B cell (primary cell): ENCODE measurements at regions not wholly inside any gene's neighbourhood (a gene's known extent, or its start where the extent isn't known, plus 50 kb on each side); places are given as distances from the start of the nearest gene placed in this dataset.

Source experiments
- ATAC-seq: fragments of 200-7000 bp; cut with Tn5 transposase; one replicate; pipeline ENCODE4 v1.10.0; 2021; ENCODE audit warnings: low read depth, mild to moderate bottlenecking, moderate number of reproducible peaks, moderate library complexity
- CTCF ChIA-PET: fragments of 350-600 bp; sonication (Branson Sonifier 250); formaldehyde crosslinking; loops from one replicate; lab custom pipeline; 2021; ENCODE audit warnings: antibody characterized with exemption, inconsistent platforms; lab: Charles Lee
- POLR2A ChIA-PET: fragments of 350-600 bp; sonication (Branson Sonifier 250); formaldehyde crosslinking; loops from one replicate; lab custom pipeline; 2021; ENCODE audit warnings: antibody characterized with exemption; lab: Charles Lee
- DNase-seq: peaks from one replicate; pipeline ENCODE4 v3.0.0; 2013
- H2AFZ ChIP-seq: 2 replicates; pipeline ENCODE4 v1.6.1; 2012; ENCODE audit warnings: mild to moderate bottlenecking, low read depth, low read length; ENCODE audit not compliant: insufficient read depth, poor library complexity, severe bottlenecking
- H3K27ac ChIP-seq, 2 donors: 1 replicate in 1 of 2; 2 replicates in 1 of 2; pipeline ENCODE4 v1.5.1; 2012 to 2013; ENCODE audit warnings: low read length in 2 of 2, mild to moderate bottlenecking in 2 of 2, moderate library complexity in 1 of 2
- H3K27me3 ChIP-seq, 4 experiments: fragments of 200-600 bp in 1 of 4; sonication (generic) in 1 of 4; replicated peaks in 1 of 4; 1 replicate in 2 of 4; 2 replicates in 2 of 4; pipeline versions ENCODE4 v1.6.1 to v1.7.0; 2013 to 2016; ENCODE audit warnings: low read length in 3 of 4, mild to moderate bottlenecking in 2 of 4, mixed read lengths in 1 of 4, moderate library complexity in 1 of 4; ENCODE audit not compliant: insufficient read depth in 4 of 4, control insufficient read depth in 3 of 4; ENCODE audit errors: control extremely low read depth in 1 of 4
- H3K36me3 ChIP-seq, 2 experiments: replicated peaks in 1 of 2; 1 replicate in 1 of 2; 2 replicates in 1 of 2; pipeline versions ENCODE4 v1.6.1 to v1.7.1; 2013; ENCODE audit warnings: low read length in 1 of 2; ENCODE audit not compliant: insufficient read depth in 2 of 2, control insufficient read depth in 1 of 2; ENCODE audit errors: control extremely low read depth in 1 of 2, extremely low read depth in 1 of 2
- H3K4me1 ChIP-seq, 2 donors: fragments of 200-600 bp in 1 of 2; sonication (generic) in 1 of 2; 1 replicate in 1 of 2; 2 replicates in 1 of 2; pipeline versions ENCODE4 v1.5.1 to v1.6.1; 2013 to 2017; ENCODE audit warnings: low read length in 2 of 2; ENCODE audit not compliant: control insufficient read depth in 2 of 2, insufficient read depth in 2 of 2
- H3K4me2 ChIP-seq: replicated peaks from 2 replicates; pipeline ENCODE3; 2012; ENCODE audit warnings: mild to moderate bottlenecking, low read depth, low read length; ENCODE audit not compliant: poor library complexity, severe bottlenecking
- H3K4me3 ChIP-seq, 5 experiments: fragments of 200-600 bp in 1 of 5; sonication (generic) in 1 of 5; 1 replicate in 3 of 5; 2 replicates in 2 of 5; pipeline versions ENCODE4 v1.5.1 to v1.7.0; 2011 to 2016; ENCODE audit warnings: low read length in 4 of 5, mild to moderate bottlenecking in 4 of 5, low read depth in 2 of 5, control low read depth in 1 of 5, moderate library complexity in 1 of 5; ENCODE audit not compliant: insufficient read depth in 1 of 5; ENCODE audit errors: control extremely low read depth in 1 of 5, extremely low read depth in 1 of 5
- H3K79me2 ChIP-seq: fragments of 200-600 bp; sonication (generic); one replicate; pipeline ENCODE4 v1.6.0; 2016; ENCODE audit warnings: low read length; ENCODE audit not compliant: control insufficient read depth, insufficient read depth
- H3K9ac ChIP-seq: fragments of 200-600 bp; sonication (generic); 2 replicates; pipeline ENCODE4 v1.6.1; 2017; ENCODE audit warnings: mild to moderate bottlenecking, low read length, moderate library complexity
- H3K9me3 ChIP-seq, 3 donors: one replicate each; pipeline versions ENCODE4 v1.6.1 to v1.7.1; 2013; ENCODE audit warnings: low read length in 2 of 3; ENCODE audit not compliant: control insufficient read depth in 2 of 3, insufficient read depth in 1 of 3; ENCODE audit errors: control extremely low read depth in 1 of 3
- H4K20me1 ChIP-seq: 2 replicates; pipeline ENCODE4 v1.6.0; 2012; ENCODE audit warnings: mild to moderate bottlenecking, low read length; ENCODE audit not compliant: insufficient read depth, control insufficient read depth, poor library complexity, severe bottlenecking
- H3K27ac Mint-ChIP-seq: one replicate; pipeline ENCODE4 v1.8.0; 2021; ENCODE audit warnings: mixed read lengths
- H3K27me3 Mint-ChIP-seq: one replicate; pipeline ENCODE4 v1.8.0; 2021; ENCODE audit warnings: mixed read lengths
- H3K4me1 Mint-ChIP-seq: one replicate; pipeline ENCODE4 v1.8.0; 2021; ENCODE audit warnings: mixed read lengths
- H3K4me3 Mint-ChIP-seq: one replicate; pipeline ENCODE4 v1.8.0; 2021; ENCODE audit warnings: mixed read lengths
- H3K9me3 Mint-ChIP-seq: one replicate; pipeline ENCODE4 v1.8.0; 2022; ENCODE audit warnings: mixed read lengths; ENCODE audit not compliant: insufficient read depth
- EZH2 ChIP-seq: IDR thresholded peaks from 2 replicates; pipeline ENCODE4 v1.6.1; 2012; ENCODE audit warnings: borderline replicate concordance, low read depth, mild to moderate bottlenecking, moderate library complexity, low read length; ENCODE audit not compliant: insufficient read depth, poor library complexity, severe bottlenecking
- WGBS: methylation state at CpG from one replicate; pipeline ENCODE4 v1.1.5; 2013; ENCODE audit warnings: missing lambda C conversion rate; ENCODE audit not compliant: insufficient coverage; 5-methylcytosine and 5-hydroxymethylcytosine counted together
- intact Hi-C: fragments of 100-400 bp; cut with micrococcal nuclease; formaldehyde crosslinking; loops from one replicate; pipeline ENCODE4 v1.10.0; 2022
- TF ChIP-seq, protein P1 (sequence below): fragments of 200-600 bp; IDR thresholded peaks from one replicate; pipeline ENCODE4 v1.8.0; 2022; ENCODE audit warnings: antibody characterized with exemption, mild to moderate bottlenecking

DNA sequence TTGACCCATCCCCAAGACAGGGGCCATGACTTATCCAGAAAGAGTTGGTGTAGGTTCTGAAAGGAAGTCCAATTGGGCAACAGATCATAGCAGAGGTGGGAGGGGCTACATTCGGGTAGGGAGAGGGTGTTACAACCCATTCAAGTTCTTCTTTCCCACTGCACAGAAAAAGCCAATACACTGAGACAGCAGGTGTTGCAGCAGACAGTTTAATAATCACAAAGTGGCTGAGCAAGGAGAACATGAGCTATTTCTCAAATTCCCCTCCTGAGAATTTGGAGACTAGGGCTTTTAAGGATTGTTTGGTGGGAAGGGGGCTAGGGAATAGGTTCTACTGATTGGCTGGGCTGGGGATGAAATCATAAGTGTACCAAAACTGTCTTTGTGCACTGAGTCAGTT is 328.4 kb upstream of the POU3F1 start:
- no peak for DNase-seq
- Histone ChIP-seq H3K9me3 (peaks cover 0 to 17% (median 10%) of the 10 kb centered on the region in 3 donors), H3K4me2 (no peak overlapping the region), H2AFZ (no peak overlapping the region), H3K4me3 (no peak overlapping the region), H3K36me3 (no peaks in the 10 kb centered on the region), H4K20me1 (no peaks in the 10 kb centered on the region), H3K27ac (no peak overlapping the region), H3K27me3 (no peaks in the 10 kb centered on the region), H3K79me2 (no peaks in the 10 kb centered on the region), H3K9ac (no peak overlapping the region), H3K4me1 (no peaks in the 10 kb centered on the region)
- Mint-ChIP-seq H3K27ac (no peak overlapping the region), H3K27me3 (peaks cover 2% of the 10 kb centered on the region), H3K4me3 (no peak overlapping the region), H3K4me1 (peaks cover 4% of the 10 kb centered on the region), H3K9me3 (peaks cover 14% of the 10 kb centered on the region)
- no peak for ATAC-seq
- intact Hi-C loops: no loop called here
- TF ChIP-seq, protein P1, sequence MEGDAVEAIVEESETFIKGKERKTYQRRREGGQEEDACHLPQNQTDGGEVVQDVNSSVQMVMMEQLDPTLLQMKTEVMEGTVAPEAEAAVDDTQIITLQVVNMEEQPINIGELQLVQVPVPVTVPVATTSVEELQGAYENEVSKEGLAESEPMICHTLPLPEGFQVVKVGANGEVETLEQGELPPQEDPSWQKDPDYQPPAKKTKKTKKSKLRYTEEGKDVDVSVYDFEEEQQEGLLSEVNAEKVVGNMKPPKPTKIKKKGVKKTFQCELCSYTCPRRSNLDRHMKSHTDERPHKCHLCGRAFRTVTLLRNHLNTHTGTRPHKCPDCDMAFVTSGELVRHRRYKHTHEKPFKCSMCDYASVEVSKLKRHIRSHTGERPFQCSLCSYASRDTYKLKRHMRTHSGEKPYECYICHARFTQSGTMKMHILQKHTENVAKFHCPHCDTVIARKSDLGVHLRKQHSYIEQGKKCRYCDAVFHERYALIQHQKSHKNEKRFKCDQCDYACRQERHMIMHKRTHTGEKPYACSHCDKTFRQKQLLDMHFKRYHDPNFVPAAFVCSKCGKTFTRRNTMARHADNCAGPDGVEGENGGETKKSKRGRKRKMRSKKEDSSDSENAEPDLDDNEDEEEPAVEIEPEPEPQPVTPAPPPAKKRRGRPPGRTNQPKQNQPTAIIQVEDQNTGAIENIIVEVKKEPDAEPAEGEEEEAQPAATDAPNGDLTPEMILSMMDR: no peak
- no peak for TF ChIP-seq EZH2
- ChIA-PET POLR2A (no interaction called here), CTCF (no interaction called here)
- WGBS: no CpG with 5 or more reads among the region's 1 CpG

- ChIA-PET POLR2A (no interaction called here), CTCF (no interaction called here)
- Mint-ChIP-seq H3K4me1 (peaks cover 4% of the 10 kb centered on the region), H3K4me3 (no peak overlapping the region), H3K27ac (no peak overlapping the region), H3K27me3 (peaks cover 3% of the 10 kb centered on the region), H3K9me3 (peaks cover 14% of the 10 kb centered on the region)
- no peaks in the 10 kb centered on the region for H3K4me1 ChIP-seq
- WGBS: no CpG with 5 or more reads among the region's 1 CpG
- H3K79me2 ChIP-seq: no peaks in the 10 kb centered on the region
- no peak overlapping the region for H3K4me2 ChIP-seq
- no peak overlapping the region for H3K27ac ChIP-seq
- intact Hi-C loops: no loop called here
- peaks cover 0 to 17% (median 10%) of the 10 kb centered on the region in 3 donors for H3K9me3 ChIP-seq
- no peaks in the 10 kb centered on the region for H4K20me1 ChIP-seq
- DNase-seq: no peak
- H3K4me3 ChIP-seq: no peak overlapping the region
- H2AFZ ChIP-seq: no peak overlapping the region
- TF ChIP-seq, protein P1: no peak
- TF ChIP-seq EZH2: no peak
- ATAC-seq: no peak
- peaks cover 0 to 5% (median 0%) of the 10 kb centered on the region in 4 experiments for H3K27me3 ChIP-seq
- H3K9ac ChIP-seq: no peak overlapping the region
- no peaks in the 10 kb centered on the region for H3K36me3 ChIP-seq
These were observed 324.9 kb upstream of the POU3F1 start for GRCh38 chr1:38371505-38371844.
